H9 (cell line): ENCODE measurements at regions not wholly inside any gene's neighbourhood (a gene's known extent, or its start where the extent isn't known, plus 50 kb on each side); places are given as distances from the start of the nearest gene placed in this dataset.

Experiments used
- DNase-seq: peaks from one replicate; pipeline ENCODE4 v3.0.0-alpha.2; 2017
- H2AFZ ChIP-seq: one replicate; pipeline ENCODE4 v1.6.1; 2013; ENCODE audit warnings: mild to moderate bottlenecking, low read length, control low read depth, moderate library complexity
- H2AK5ac ChIP-seq: 2 replicates; pipeline ENCODE4 v1.6.1; 2013; ENCODE audit warnings: low read length, control low read depth, mixed read lengths; ENCODE audit not compliant: insufficient read length
- H2BK120ac ChIP-seq: one replicate; pipeline ENCODE4 v1.6.1; 2013; ENCODE audit warnings: low read depth, mild to moderate bottlenecking, low read length, control low read depth, inconsistent platforms; ENCODE audit not compliant: poor library complexity, severe bottlenecking
- H2BK12ac ChIP-seq: 2 replicates; pipeline ENCODE4 v1.6.1; 2013; ENCODE audit warnings: low read length, control low read depth, mixed read lengths, low read depth; ENCODE audit not compliant: insufficient read length
- H2BK15ac ChIP-seq: 2 replicates; pipeline ENCODE4 v1.6.1; 2013; ENCODE audit warnings: low read depth, low read length, control low read depth
- H2BK20ac ChIP-seq: one replicate; pipeline ENCODE4 v1.6.1; 2013; ENCODE audit warnings: low read depth, mild to moderate bottlenecking, low read length, control low read depth, inconsistent platforms; ENCODE audit not compliant: poor library complexity, severe bottlenecking
- H2BK5ac ChIP-seq: 2 replicates; pipeline ENCODE4 v1.6.1; 2013; ENCODE audit warnings: low read length, control low read depth, mixed read lengths; ENCODE audit not compliant: insufficient read length
- H3K14ac ChIP-seq: 2 replicates; pipeline ENCODE4 v1.6.1; 2013; ENCODE audit warnings: low read length, control low read depth; ENCODE audit not compliant: insufficient read depth
- H3K18ac ChIP-seq: 2 replicates; pipeline ENCODE4 v1.6.1; 2013; ENCODE audit warnings: low read depth, mild to moderate bottlenecking, mixed read lengths, low read length, control low read depth; ENCODE audit not compliant: insufficient read length
- H3K23ac ChIP-seq: 2 replicates; pipeline ENCODE4 v1.6.1; 2013; ENCODE audit warnings: low read length, control low read depth, mixed read lengths, low read depth; ENCODE audit not compliant: insufficient read length
- H3K23me2 ChIP-seq: 2 replicates; pipeline ENCODE4 v1.6.1; 2013; ENCODE audit warnings: low read depth, mild to moderate bottlenecking, mixed read lengths, low read length, control low read depth; ENCODE audit not compliant: insufficient read length, poor library complexity, severe bottlenecking
- H3K27ac ChIP-seq: 2 replicates; pipeline ENCODE4 v1.5.1; 2013; ENCODE audit warnings: low read length, control low read depth, mixed read lengths, low read depth; ENCODE audit not compliant: insufficient read length
- H3K27me3 ChIP-seq: 2 replicates; pipeline ENCODE4 v1.6.1; 2013; ENCODE audit warnings: low read length, control low read depth, inconsistent platforms; ENCODE audit not compliant: insufficient read depth
- H3K4ac ChIP-seq: 2 replicates; pipeline ENCODE4 v1.6.1; 2013; ENCODE audit warnings: low read depth, mild to moderate bottlenecking, control low read depth, inconsistent platforms, low read length, moderate library complexity
- H3K4me1 ChIP-seq: 2 replicates; pipeline ENCODE4 v1.6.1; 2013; ENCODE audit warnings: low read length, control low read depth, inconsistent platforms; ENCODE audit not compliant: insufficient read depth
- H3K4me2 ChIP-seq: 2 replicates; pipeline ENCODE4 v1.6.1; 2013; ENCODE audit warnings: low read length, control low read depth, mixed read lengths; ENCODE audit not compliant: insufficient read length, insufficient read depth
- H3K56ac ChIP-seq: 2 replicates; pipeline ENCODE4 v1.6.1; 2013; ENCODE audit warnings: low read depth, mild to moderate bottlenecking, mixed read lengths, low read length, control low read depth; ENCODE audit not compliant: insufficient read length
- H3K79me1 ChIP-seq: 2 replicates; pipeline ENCODE4 v1.6.1; 2013; ENCODE audit warnings: low read depth, mild to moderate bottlenecking, moderate library complexity, low read length, control low read depth, inconsistent platforms; ENCODE audit not compliant: insufficient read depth, poor library complexity, severe bottlenecking
- H3K79me2 ChIP-seq: 2 replicates; pipeline ENCODE4 v1.6.1; 2013; ENCODE audit warnings: low read length, control low read depth, inconsistent platforms; ENCODE audit not compliant: insufficient read depth
- H3K9ac ChIP-seq: 2 replicates; pipeline ENCODE4 v1.6.1; 2013; ENCODE audit warnings: low read length, control low read depth, mixed read lengths; ENCODE audit not compliant: insufficient read length; ENCODE audit errors: extremely low read depth
- H3K9me3 ChIP-seq: one replicate; pipeline ENCODE4 v1.6.1; 2013; ENCODE audit warnings: low read depth, low read length, inconsistent platforms; ENCODE audit not compliant: control insufficient read depth
- H3T11ph ChIP-seq: one replicate; pipeline ENCODE4 v1.6.1; 2013; ENCODE audit warnings: mild to moderate bottlenecking, low read length, control low read depth, inconsistent platforms
- H4K20me1 ChIP-seq: one replicate; pipeline ENCODE4 v1.6.1; 2013; ENCODE audit not compliant: control insufficient read depth, insufficient read length, insufficient read depth
- H4K5ac ChIP-seq: 2 replicates; pipeline ENCODE4 v1.6.1; 2013; ENCODE audit warnings: low read depth, mild to moderate bottlenecking, mixed read lengths, low read length, control low read depth; ENCODE audit not compliant: insufficient read length
- H4K8ac ChIP-seq: replicated peaks from 2 replicates; pipeline ENCODE4 v1.6.1; 2013; ENCODE audit warnings: low read length, control low read depth, mixed read lengths, low read depth; ENCODE audit not compliant: insufficient read length
- H4K91ac ChIP-seq: 2 replicates; pipeline ENCODE4 v1.6.1; 2013; ENCODE audit warnings: low read depth, mild to moderate bottlenecking, moderate library complexity, mixed read lengths, low read length, control low read depth; ENCODE audit not compliant: insufficient read length
- H3K27ac Mint-ChIP-seq, 3 experiments: 2 replicates in 2 of 3; 3 replicates in 1 of 3; pipeline ENCODE4 v1.8.0; 2020 to 2021; ENCODE audit warnings: mixed read lengths in 3 of 3, mild to moderate bottlenecking in 1 of 3, moderate library complexity in 1 of 3
- H3K27me3 Mint-ChIP-seq: 2 replicates; pipeline ENCODE4 v1.8.0; 2021; ENCODE audit warnings: low read depth, mild to moderate bottlenecking, moderate library complexity, mixed read lengths
- H3K36me3 Mint-ChIP-seq, 3 experiments: 2 replicates in 2 of 3; 3 replicates in 1 of 3; pipeline ENCODE4 v1.8.0; 2020 to 2021; ENCODE audit warnings: low read depth in 3 of 3, mixed read lengths in 3 of 3; ENCODE audit not compliant: insufficient read depth in 1 of 3
- H3K4me1 Mint-ChIP-seq, 2 experiments: 2 replicates each; pipeline ENCODE4 v1.8.0; 2020; ENCODE audit warnings: mixed read lengths in 2 of 2
- H3K4me3 Mint-ChIP-seq, 2 experiments: 2 replicates in 1 of 2; 3 replicates in 1 of 2; pipeline ENCODE4 v1.8.0; 2020 to 2021; ENCODE audit warnings: mild to moderate bottlenecking in 2 of 2, mixed read lengths in 2 of 2, moderate library complexity in 1 of 2
- H3K9me3 Mint-ChIP-seq, 2 experiments: 2 replicates in 1 of 2; 3 replicates in 1 of 2; pipeline ENCODE4 v1.8.0; 2020; ENCODE audit warnings: mild to moderate bottlenecking in 2 of 2, mixed read lengths in 2 of 2, moderate library complexity in 1 of 2
- CTCF ChIP-seq: fragments of 200-600 bp; sonication (generic); conservative IDR thresholded peaks from 3 replicates; pipeline ENCODE4 v1.8.0; 2021; ENCODE audit warnings: antibody characterized with exemption, mild to moderate bottlenecking
- WGBS: extraction: QIAGEN DNeasy Blood & Tissue Kit; methylation state at CpG from one replicate; pipeline ENCODE4 v1.1.7; 2013; ENCODE audit warnings: missing lambda C conversion rate, low lambda C conversion rate, mixed read lengths; ENCODE audit not compliant: insufficient read length; ENCODE audit errors: extremely low coverage; 5-methylcytosine and 5-hydroxymethylcytosine counted together

GRCh38 chr1:14507262-14507661, 91.2 kb upstream of the KAZN start:
- WGBS: no CpG with 5 or more reads among the region's 5 CpGs
- no peak overlapping the region; a peak in 1 of 7 replicates for H3K27ac Mint-ChIP-seq
- no peak overlapping the region for H4K91ac ChIP-seq

More at GRCh38 chr1:14507262-14507661, 91.2 kb upstream of the KAZN start:
- Histone ChIP-seq H3K4me2 (no peak overlapping the region), H3K23me2 (no peaks in the 10 kb centered on the region), H4K5ac (no peak overlapping the region), H2BK20ac (no peak overlapping the region), H2AK5ac (no peak overlapping the region), H4K8ac (no peak overlapping the region), H3K79me1 (no peaks in the 10 kb centered on the region), H3K56ac (no peak overlapping the region), H3K14ac (no peak overlapping the region), H3K79me2 (no peaks in the 10 kb centered on the region), H2AFZ (no peak overlapping the region), H2BK5ac (no peak overlapping the region), H3K4me1 (no peaks in the 10 kb centered on the region), H2BK15ac (no peak overlapping the region), H3K18ac (no peak overlapping the region), H3K27ac (no peak overlapping the region), H3K9me3 (no peaks in the 10 kb centered on the region), H3K9ac (no peak overlapping the region), H3T11ph (no peak overlapping the region), H3K23ac (no peak overlapping the region), H3K27me3 (no peaks in the 10 kb centered on the region), H2BK12ac (no peak overlapping the region), H2BK120ac (no peak overlapping the region), H3K4ac (no peak overlapping the region), H4K20me1 (no peaks in the 10 kb centered on the region)
- no peak overlapping the region for H3K4me3 Mint-ChIP-seq
- H3K36me3 Mint-ChIP-seq: no peaks in the 10 kb centered on the region
- no peak for DNase-seq
- TF ChIP-seq CTCF: no peak
- H3K9me3 Mint-ChIP-seq: no peaks in the 10 kb centered on the region
- H3K27me3 Mint-ChIP-seq: peaks cover 1% of the 10 kb centered on the region; the same call in 1 of the 2 replicates
- H3K4me1 Mint-ChIP-seq: peaks cover 37 to 38% of the 10 kb centered on the region in 2 experiments
